ENCODE measurements at regions not wholly inside any gene's neighbourhood (a gene's known extent, or its start where the extent isn't known, plus 50 kb on each side); places are given as distances from the start of the nearest gene placed in this dataset.

DNA sequence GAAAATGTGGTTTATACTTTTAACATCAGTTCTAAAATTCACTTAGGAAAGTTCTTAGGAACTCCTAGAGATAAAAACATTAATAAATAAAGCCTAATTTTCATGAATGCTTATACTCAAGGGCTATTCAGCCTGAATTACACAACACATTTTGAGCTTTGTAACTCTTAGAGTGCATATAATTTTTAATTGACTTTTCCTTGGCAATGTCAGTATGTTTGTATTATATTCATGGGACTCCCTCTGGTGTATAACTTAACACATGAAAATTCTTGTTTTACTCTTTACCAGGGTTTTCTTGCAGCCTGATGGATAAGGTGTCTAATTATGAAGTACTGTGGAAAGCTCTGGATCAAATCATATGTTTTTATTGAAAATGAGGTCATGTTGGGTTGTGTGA lies 150.6 kb upstream of the HMGA2 start:
- TF ChIP-seq, protein P1, sequence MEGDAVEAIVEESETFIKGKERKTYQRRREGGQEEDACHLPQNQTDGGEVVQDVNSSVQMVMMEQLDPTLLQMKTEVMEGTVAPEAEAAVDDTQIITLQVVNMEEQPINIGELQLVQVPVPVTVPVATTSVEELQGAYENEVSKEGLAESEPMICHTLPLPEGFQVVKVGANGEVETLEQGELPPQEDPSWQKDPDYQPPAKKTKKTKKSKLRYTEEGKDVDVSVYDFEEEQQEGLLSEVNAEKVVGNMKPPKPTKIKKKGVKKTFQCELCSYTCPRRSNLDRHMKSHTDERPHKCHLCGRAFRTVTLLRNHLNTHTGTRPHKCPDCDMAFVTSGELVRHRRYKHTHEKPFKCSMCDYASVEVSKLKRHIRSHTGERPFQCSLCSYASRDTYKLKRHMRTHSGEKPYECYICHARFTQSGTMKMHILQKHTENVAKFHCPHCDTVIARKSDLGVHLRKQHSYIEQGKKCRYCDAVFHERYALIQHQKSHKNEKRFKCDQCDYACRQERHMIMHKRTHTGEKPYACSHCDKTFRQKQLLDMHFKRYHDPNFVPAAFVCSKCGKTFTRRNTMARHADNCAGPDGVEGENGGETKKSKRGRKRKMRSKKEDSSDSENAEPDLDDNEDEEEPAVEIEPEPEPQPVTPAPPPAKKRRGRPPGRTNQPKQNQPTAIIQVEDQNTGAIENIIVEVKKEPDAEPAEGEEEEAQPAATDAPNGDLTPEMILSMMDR (IDR thresholded peaks at IDR 0.05; ENCODE audit: insufficient read depth, low read depth, low read length) = no peak
- no peak for TF ChIP-seq EZH2 (IDR thresholded peaks at IDR 0.05; ENCODE audit: insufficient read depth, low read length)

Measured in astrocyte (in vitro differentiated cells and primary cell).